GM23248 (cell line): ENCODE measurements at regions not wholly inside any gene's neighbourhood (a gene's known extent, or its start where the extent isn't known, plus 50 kb on each side); places are given as distances from the start of the nearest gene placed in this dataset.
"Not testable (repeated sequence)": the region's sequence is repeated elsewhere in the genome, so short reads cannot be mapped to it uniquely, and the experiment has no call there.

ENCODE experiments used
- EZH2 ChIP-seq: fragments of 200-600 bp; sonication (generic); IDR thresholded peaks from 2 replicates; pipeline ENCODE4 v1.6.1; 2018; ENCODE audit warnings: antibody characterized with exemption, mild to moderate bottlenecking; ENCODE audit not compliant: insufficient read depth, poor library complexity, severe bottlenecking
- EZH2phosphoT487 ChIP-seq: fragments of 200-600 bp; sonication (generic); IDR thresholded peaks from 2 replicates; pipeline ENCODE4 v1.6.1; 2018; ENCODE audit warnings: antibody characterized with exemption, moderate library complexity, mild to moderate bottlenecking, low read depth; ENCODE audit not compliant: insufficient read depth

- TF ChIP-seq EZH2, EZH2phosphoT487: not testable (repeated sequence)
Observed at GRCh38 chrY:26268934-26269333, 647.0 kb downstream of the CDY1 start.
